ENCODE measurements at regions not wholly inside any gene's neighbourhood (a gene's known extent, or its start where the extent isn't known, plus 50 kb on each side); places are given as distances from the start of the nearest gene placed in this dataset.

DNA sequence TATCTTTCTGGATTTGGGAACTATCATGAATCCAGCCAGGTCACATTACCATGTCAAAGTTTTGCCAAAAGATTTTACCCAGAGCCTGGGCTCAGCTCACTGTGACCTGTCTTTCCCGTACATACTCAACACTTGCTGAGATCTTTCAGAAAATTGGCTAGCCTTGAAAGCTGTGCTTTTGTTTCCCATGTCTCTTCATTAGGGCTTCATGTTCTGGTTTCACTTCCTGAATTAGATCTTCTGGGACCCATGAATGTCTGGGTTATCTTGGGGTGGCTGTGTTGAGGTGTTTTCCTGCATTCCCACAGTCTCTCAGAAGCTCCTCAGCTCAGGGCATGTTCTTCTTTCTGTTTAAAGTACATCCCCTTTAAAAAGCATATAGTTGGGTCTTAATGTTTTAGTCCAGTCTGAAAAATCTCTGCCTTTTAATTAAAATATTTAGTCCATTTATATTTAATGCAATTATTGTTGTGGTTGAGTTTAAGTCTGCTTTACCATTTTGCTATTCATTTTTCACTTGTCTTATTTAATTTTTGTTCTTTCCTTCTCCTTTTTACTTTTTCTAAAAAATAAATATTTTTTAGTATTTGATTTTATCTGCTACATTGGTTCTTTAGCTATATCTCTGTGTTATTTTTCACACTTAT lies 242.7 kb downstream of the VRK1 start:
- no peak for DNase-seq (ENCODE audit: insufficient read length, low spot score)
- no peak for FAIRE-seq
- TF ChIP-seq, protein P1, sequence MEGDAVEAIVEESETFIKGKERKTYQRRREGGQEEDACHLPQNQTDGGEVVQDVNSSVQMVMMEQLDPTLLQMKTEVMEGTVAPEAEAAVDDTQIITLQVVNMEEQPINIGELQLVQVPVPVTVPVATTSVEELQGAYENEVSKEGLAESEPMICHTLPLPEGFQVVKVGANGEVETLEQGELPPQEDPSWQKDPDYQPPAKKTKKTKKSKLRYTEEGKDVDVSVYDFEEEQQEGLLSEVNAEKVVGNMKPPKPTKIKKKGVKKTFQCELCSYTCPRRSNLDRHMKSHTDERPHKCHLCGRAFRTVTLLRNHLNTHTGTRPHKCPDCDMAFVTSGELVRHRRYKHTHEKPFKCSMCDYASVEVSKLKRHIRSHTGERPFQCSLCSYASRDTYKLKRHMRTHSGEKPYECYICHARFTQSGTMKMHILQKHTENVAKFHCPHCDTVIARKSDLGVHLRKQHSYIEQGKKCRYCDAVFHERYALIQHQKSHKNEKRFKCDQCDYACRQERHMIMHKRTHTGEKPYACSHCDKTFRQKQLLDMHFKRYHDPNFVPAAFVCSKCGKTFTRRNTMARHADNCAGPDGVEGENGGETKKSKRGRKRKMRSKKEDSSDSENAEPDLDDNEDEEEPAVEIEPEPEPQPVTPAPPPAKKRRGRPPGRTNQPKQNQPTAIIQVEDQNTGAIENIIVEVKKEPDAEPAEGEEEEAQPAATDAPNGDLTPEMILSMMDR (IDR thresholded peaks at IDR 0.05; ENCODE audit: insufficient read depth, missing control alignments): no peak

DNA sequence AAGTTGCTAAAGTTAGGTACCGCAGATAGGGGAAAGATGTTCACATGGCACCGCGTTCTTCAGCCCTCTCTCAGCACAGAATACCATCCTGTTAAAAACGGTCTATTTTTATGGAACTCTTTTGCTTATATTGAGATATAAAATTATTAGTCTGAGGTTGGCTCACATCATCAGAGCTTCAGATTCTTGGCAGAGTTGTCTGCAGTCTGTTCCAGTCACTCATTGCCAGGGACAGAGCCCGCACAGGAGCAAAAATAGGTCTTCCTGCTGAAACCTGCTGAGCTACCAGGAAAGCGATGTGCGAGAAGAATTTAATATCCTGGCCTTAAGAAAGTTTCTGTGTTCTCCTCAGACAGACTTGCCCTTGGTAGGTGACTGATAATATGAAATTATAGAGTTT lies 249.8 kb downstream of the VRK1 start:
- DNase-seq (ENCODE audit: insufficient read length, low spot score) (no peak), FAIRE-seq (no peak)
- TF ChIP-seq, protein P1 (IDR thresholded peaks at IDR 0.05; ENCODE audit: insufficient read depth, missing control alignments): no peak

GRCh38 chr14:97052001-97052400 lies 254.8 kb downstream of the VRK1 start:
- TF ChIP-seq, protein P1 (IDR thresholded peaks at IDR 0.05; ENCODE audit: insufficient read depth, missing control alignments): no peak
- FAIRE-seq (no peak), DNase-seq (ENCODE audit: insufficient read length, low spot score) (no peak)

GRCh38 chr14:97053941-97054340 lies 256.8 kb downstream of the VRK1 start:
- TF ChIP-seq, protein P1 (IDR thresholded peaks at IDR 0.05; ENCODE audit: insufficient read depth, missing control alignments): no peak
- DNase-seq (ENCODE audit: insufficient read length, low spot score) (no peak), FAIRE-seq (no peak)

GRCh38 chr14:97055355-97055754 lies 258.2 kb downstream of the VRK1 start:
- TF ChIP-seq, protein P1 (IDR thresholded peaks at IDR 0.05; ENCODE audit: insufficient read depth, missing control alignments): no peak
- FAIRE-seq (no peak), DNase-seq (ENCODE audit: insufficient read length, low spot score) (no peak)

DNA sequence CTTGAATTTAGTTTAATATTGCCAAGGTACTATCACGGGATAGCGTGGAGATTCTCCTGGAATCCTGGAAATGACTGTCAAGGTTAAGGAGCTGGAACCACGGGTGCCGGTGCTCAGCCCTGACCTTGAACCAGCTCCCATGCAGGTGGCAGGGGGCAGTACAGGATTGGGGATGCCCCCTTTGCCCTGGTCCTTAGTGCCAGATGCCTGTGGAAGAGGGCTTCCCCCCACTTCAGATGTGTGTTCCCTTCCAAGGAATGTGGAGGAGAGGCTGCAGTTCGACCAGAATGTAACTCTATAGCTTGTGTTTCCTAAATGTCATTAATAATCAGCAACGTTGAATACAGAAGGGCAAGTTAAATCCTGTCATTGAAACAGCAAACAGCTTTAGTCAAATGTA lies 258.9 kb downstream of the VRK1 start:
- FAIRE-seq (no peak), DNase-seq (ENCODE audit: insufficient read length, low spot score) (no peak)
- TF ChIP-seq, protein P1 (IDR thresholded peaks at IDR 0.05; ENCODE audit: insufficient read depth, missing control alignments): peak; percentile 11

DNA sequence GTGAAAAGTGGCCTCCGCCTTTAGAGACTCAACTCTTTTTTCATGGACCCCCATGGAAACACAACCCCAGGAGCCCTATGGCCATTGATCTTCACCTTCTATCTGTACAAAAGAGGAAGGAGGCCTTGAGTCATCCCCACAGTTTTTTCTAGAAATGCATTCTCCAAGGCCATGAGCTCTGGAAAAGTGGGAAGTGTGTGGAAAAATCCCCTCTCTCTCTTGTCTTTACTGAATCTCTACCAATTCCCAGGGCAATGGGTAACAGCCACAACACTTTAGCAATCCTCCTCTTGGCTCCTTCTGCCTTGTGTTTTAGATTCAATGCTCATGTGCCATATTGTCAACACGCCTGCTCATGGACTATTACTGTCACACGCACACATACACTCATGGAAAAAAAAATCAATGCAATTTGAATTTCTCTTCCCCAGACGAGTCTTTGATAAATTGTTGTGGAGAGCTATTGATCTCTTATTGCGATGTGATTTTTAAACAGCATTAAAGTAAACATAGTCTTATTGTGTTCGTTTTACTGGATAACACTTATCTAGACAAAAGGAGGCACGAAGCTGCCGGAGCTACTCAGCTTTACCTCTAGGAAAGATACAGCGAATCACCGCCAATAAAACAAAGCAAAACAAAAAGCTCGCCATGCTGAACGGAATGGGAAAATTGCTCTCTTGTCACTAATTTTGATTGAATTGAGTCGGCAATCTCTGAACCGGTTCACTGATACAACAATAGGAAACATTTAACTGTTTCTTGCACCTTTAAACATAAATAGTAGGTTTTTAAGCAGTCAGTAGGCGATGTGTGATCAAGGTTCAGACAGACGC lies 260.3 kb downstream of the VRK1 start:
- TF ChIP-seq, protein P1 (IDR thresholded peaks at IDR 0.05; ENCODE audit: insufficient read depth, missing control alignments): no peak
- no peak for FAIRE-seq
- DNase-seq (ENCODE audit: insufficient read length, low spot score): no peak
